ENCODE measurements at regions not wholly inside any gene's neighbourhood (a gene's known extent, or its start where the extent isn't known, plus 50 kb on each side); places are given as distances from the start of the nearest gene placed in this dataset.

DNA sequence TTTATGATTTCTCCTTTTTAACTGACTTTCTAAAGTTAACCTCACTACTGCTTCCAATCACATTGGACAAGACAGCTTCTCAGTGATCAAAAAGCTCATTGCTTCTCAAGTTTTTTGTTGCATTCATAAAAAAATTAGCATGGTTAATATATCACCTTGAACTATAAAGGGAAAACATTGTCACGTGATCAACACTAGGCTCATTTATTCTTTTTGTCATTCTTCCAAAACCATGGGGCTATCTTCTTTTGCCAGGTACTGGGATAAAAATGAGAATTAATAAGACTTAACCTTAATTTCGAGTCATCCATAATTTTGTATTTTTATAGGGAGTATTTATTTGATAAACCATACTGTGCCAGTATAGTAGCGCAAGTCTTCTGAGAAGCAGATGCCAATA, 1105.9 kb upstream of the TENM3 start:
- TF ChIP-seq, protein P1, sequence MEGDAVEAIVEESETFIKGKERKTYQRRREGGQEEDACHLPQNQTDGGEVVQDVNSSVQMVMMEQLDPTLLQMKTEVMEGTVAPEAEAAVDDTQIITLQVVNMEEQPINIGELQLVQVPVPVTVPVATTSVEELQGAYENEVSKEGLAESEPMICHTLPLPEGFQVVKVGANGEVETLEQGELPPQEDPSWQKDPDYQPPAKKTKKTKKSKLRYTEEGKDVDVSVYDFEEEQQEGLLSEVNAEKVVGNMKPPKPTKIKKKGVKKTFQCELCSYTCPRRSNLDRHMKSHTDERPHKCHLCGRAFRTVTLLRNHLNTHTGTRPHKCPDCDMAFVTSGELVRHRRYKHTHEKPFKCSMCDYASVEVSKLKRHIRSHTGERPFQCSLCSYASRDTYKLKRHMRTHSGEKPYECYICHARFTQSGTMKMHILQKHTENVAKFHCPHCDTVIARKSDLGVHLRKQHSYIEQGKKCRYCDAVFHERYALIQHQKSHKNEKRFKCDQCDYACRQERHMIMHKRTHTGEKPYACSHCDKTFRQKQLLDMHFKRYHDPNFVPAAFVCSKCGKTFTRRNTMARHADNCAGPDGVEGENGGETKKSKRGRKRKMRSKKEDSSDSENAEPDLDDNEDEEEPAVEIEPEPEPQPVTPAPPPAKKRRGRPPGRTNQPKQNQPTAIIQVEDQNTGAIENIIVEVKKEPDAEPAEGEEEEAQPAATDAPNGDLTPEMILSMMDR (IDR thresholded peaks at IDR 0.05; ENCODE audit: insufficient read depth, low read length): no peak
- TF ChIP-seq SPI1 (IDR thresholded peaks at IDR 0.05; ENCODE audit: borderline replicate concordance, low read depth) (no peak), POLR2AphosphoS5 (IDR thresholded peaks at IDR 0.05; ENCODE audit: low read depth) (no peak), GABPA (IDR thresholded peaks at IDR 0.05; ENCODE audit: low read depth) (no peak)
- TF ChIP-seq, protein P2, sequence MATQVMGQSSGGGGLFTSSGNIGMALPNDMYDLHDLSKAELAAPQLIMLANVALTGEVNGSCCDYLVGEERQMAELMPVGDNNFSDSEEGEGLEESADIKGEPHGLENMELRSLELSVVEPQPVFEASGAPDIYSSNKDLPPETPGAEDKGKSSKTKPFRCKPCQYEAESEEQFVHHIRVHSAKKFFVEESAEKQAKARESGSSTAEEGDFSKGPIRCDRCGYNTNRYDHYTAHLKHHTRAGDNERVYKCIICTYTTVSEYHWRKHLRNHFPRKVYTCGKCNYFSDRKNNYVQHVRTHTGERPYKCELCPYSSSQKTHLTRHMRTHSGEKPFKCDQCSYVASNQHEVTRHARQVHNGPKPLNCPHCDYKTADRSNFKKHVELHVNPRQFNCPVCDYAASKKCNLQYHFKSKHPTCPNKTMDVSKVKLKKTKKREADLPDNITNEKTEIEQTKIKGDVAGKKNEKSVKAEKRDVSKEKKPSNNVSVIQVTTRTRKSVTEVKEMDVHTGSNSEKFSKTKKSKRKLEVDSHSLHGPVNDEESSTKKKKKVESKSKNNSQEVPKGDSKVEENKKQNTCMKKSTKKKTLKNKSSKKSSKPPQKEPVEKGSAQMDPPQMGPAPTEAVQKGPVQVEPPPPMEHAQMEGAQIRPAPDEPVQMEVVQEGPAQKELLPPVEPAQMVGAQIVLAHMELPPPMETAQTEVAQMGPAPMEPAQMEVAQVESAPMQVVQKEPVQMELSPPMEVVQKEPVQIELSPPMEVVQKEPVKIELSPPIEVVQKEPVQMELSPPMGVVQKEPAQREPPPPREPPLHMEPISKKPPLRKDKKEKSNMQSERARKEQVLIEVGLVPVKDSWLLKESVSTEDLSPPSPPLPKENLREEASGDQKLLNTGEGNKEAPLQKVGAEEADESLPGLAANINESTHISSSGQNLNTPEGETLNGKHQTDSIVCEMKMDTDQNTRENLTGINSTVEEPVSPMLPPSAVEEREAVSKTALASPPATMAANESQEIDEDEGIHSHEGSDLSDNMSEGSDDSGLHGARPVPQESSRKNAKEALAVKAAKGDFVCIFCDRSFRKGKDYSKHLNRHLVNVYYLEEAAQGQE (IDR thresholded peaks at IDR 0.05; ENCODE audit: insufficient replicate concordance, low read depth): no peak
- Histone ChIP-seq H3K4me3 (replicated peaks; ENCODE audit: insufficient read depth, low read length) (no peak overlapping the region), H3K27me3 (ENCODE audit: insufficient read depth, poor library complexity, severe bottlenecking) (no peaks in the 10 kb centered on the region), H3K27ac (replicated peaks) (no peak overlapping the region)
- no peak for DNase-seq (ENCODE audit: low read depth in 1 of 2, low spot score in 1 of 2)

DNA sequence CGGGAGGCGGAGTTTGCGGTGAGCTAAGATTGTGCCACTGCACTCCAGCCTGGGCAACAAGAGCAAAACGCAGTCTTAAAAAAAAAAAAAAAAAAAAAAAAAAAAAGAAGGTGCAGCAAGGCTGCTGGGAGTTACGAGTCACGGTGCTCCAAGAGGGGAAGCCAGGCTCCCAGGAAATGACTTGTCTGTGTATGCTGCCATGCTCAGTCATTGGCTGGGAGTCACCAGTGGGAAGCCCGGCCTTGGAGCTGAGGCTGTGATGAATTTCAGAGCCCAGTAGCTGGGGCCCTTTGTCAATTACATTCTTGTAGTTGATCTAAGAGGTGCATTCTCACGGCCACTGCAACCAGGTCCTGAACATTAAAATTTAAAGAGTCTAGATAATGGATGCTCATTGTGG, 1105.1 kb upstream of the TENM3 start:
- DNase-seq (ENCODE audit: low read depth in 1 of 2, low spot score in 1 of 2): no peak
- H3K27me3 ChIP-seq (ENCODE audit: insufficient read depth, poor library complexity, severe bottlenecking): no peaks in the 10 kb centered on the region
- TF ChIP-seq, protein P1 (IDR thresholded peaks at IDR 0.05; ENCODE audit: insufficient read depth, low read length): no peak
- TF ChIP-seq POLR2AphosphoS5 (IDR thresholded peaks at IDR 0.05; ENCODE audit: low read depth) (no peak), GABPA (IDR thresholded peaks at IDR 0.05; ENCODE audit: low read depth) (no peak), SPI1 (IDR thresholded peaks at IDR 0.05; ENCODE audit: borderline replicate concordance, low read depth) (no peak)
- TF ChIP-seq, protein P2 (IDR thresholded peaks at IDR 0.05; ENCODE audit: insufficient replicate concordance, low read depth): no peak
- no peak overlapping the region for H3K4me3 ChIP-seq (replicated peaks; ENCODE audit: insufficient read depth, low read length)
- no peak overlapping the region for H3K27ac ChIP-seq (replicated peaks)

DNA sequence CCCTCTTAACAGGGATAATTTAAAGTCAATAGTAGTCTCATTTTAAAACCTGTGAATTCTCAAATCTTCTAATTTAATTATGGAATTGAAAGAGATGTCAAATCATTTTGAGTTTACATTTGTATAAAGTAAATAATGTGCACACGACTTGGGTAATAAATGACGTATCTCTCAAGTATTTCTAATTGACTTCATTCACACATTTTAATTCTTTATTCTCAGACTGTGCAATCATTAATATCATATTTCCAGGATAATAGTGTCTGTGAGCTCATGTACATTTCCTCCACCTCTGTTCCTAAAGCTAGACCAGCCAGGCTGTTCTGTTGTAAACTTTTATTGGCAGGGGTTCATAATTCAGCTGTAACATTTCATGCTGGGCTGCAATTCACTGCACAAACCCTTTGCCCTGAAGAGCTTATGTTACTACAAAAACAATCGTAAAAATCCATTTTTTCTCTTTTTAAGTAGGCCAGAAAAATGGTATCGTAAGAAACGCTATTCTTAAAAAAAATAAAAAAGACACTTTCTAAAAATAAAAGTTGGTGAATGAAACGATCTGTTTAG, 1103.1 kb upstream of the TENM3 start:
- no peak for DNase-seq (ENCODE audit: low read depth in 1 of 2, low spot score in 1 of 2)
- no peak overlapping the region for H3K4me3 ChIP-seq (replicated peaks; ENCODE audit: insufficient read depth, low read length)
- TF ChIP-seq, protein P2 (IDR thresholded peaks at IDR 0.05; ENCODE audit: insufficient replicate concordance, low read depth): no peak
- TF ChIP-seq, protein P1 (IDR thresholded peaks at IDR 0.05; ENCODE audit: insufficient read depth, low read length): no peak
- no peak for TF ChIP-seq POLR2AphosphoS5 (IDR thresholded peaks at IDR 0.05; ENCODE audit: low read depth)
- TF ChIP-seq GABPA (IDR thresholded peaks at IDR 0.05; ENCODE audit: low read depth): no peak
- TF ChIP-seq SPI1 (IDR thresholded peaks at IDR 0.05; ENCODE audit: borderline replicate concordance, low read depth): no peak
- no peaks in the 10 kb centered on the region for H3K27me3 ChIP-seq (ENCODE audit: insufficient read depth, poor library complexity, severe bottlenecking)
- H3K27ac ChIP-seq (replicated peaks): no peak overlapping the region

Data from HL-60 (cell line).